Fibroblast of skin of abdomen (primary cell): ENCODE measurements at regions not wholly inside any gene's neighbourhood (a gene's known extent, or its start where the extent isn't known, plus 50 kb on each side); places are given as distances from the start of the nearest gene placed in this dataset.

Experiments used
- DNase-seq: peaks from one replicate; pipeline ENCODE4 v3.0.0-alpha.2; 2013

DNA sequence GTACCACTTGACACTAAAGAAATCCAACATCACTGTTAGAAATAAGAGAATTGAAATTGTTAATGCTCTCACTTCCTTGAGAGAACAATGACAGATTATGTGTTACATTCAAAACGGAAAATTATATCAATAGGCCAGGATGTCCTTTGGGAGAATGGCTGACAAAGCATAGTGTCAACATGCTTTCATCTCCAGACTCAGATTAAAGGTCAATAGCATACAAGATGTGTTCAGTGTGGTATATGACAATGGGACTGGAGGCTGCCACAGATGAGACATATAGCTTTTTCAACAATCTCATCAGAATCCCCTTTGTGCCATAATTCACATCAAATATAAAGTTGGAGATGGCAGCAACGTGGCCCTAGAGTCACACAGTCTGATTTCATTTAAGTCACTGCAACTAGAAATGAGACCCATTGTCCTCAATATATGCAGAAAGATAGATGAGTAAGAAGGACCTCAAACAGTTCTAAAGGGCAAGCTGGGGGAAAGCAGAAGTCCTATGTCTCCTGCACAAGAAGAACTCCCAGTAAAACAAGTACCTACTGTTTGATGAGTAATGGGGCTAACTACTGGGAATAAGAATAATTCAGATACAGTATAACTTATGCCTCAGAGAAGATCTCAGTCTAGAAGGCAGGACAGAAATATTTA is 327.9 kb downstream of the TTLL7 start:
- DNase-seq, result no peak

GRCh38 chr1:83641796-83642443 is 357.0 kb downstream of the TTLL7 start:
- DNase-seq, result peak; percentile 49

- peak; percentile 63 for DNase-seq
Observed at GRCh38 chr1:83641206-83641658, 357.7 kb downstream of the TTLL7 start.

- DNase-seq, result no peak
Observed at GRCh38 chr1:83639785-83640184, 359.1 kb downstream of the TTLL7 start.

- no peak for DNase-seq
Observed at GRCh38 chr1:83637586-83637985, 361.3 kb downstream of the TTLL7 start.

- peak; percentile 15 for DNase-seq
Observed at GRCh38 chr1:83637009-83637408, 361.9 kb downstream of the TTLL7 start.

GRCh38 chr1:83632906-83633305 is 366.0 kb downstream of the TTLL7 start:
- DNase-seq, result no peak

GRCh38 chr1:83631851-83632250 is 367.1 kb downstream of the TTLL7 start:
- no peak for DNase-seq

- DNase-seq, result no peak
Observed at GRCh38 chr1:83627045-83627444, 371.9 kb downstream of the TTLL7 start.

GRCh38 chr1:83626603-83627002 is 372.3 kb downstream of the TTLL7 start:
- no peak for DNase-seq

GRCh38 chr1:83625646-83626045 is 373.3 kb downstream of the TTLL7 start:
- DNase-seq, result peak; percentile 52

DNA sequence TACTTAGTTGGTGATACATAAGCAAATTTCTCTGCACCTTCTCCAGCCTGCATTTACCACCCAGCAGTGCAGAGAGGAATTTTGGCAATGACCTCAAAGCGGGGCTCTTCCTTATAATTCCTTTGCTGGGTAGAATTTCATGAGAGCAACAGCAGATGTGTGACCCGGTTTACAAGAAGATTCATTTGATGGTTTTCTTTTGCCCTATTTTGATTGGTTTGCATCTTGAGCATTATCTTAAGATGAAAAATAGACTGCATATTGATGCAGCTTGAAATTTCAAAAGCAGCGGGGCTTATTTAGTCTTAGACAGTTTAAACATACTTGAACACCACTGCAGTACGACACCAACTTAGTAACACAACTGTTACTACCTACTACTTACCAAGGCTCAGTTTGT is 378.9 kb downstream of the TTLL7 start:
- DNase-seq, result peak; percentile 38

- peak; percentile 91 for DNase-seq
Observed at GRCh38 chr1:83619170-83619896, 379.6 kb downstream of the TTLL7 start.

DNA sequence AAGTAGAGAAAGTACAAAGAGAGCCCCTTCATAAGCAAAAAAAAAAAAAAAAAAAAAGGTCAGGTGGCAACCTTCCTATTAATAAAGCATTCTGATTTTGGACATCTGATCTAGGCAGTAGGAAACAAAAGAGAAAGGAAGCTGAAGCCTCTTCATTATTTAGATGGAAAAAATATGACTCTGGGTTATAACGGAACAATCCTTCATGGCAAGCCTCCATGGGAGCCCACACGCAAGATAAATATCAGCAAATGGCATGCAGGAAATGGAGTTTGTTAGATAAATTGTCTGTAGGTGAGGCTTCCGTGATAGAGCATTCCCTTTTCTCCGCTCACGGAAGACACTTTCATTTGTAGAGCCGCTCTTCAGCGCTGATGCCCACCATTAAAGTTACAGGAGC is 381.0 kb downstream of the TTLL7 start:
- DNase-seq, result no peak

DNA sequence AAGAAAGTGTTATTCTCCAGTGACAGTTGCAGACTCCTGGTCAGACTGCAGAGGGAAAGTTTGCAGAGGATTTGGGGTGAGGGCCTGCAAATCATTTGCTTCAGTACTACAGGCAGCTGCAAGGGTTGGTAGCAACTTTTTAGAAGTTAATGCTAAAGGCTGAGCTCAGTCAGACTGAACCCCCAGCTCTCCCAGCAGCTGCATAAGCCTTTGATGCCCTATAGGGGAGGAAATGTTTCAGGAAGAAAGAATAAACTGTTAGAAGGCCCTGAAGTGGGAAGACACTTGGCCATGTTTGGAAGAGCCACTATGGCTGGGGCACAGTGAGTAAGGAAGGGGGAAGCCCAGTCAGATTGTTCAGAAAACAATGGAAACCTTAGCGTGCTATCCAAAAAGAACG is 383.6 kb downstream of the TTLL7 start:
- DNase-seq, result no peak

GRCh38 chr1:83606416-83606955 is 392.4 kb downstream of the TTLL7 start:
- DNase-seq, result no peak

GRCh38 chr1:83596331-83596730 is 402.6 kb downstream of the TTLL7 start:
- DNase-seq, result peak; percentile 39

GRCh38 chr1:83593073-83593472 is 405.9 kb downstream of the TTLL7 start:
- DNase-seq, result peak; percentile 10

- no peak for DNase-seq
Observed at GRCh38 chr1:83588140-83588539, 410.8 kb downstream of the TTLL7 start.

- DNase-seq, result peak; percentile 28
Observed at GRCh38 chr1:83583351-83584014, 415.4 kb downstream of the TTLL7 start.

GRCh38 chr1:83581747-83582146 is 417.2 kb downstream of the TTLL7 start:
- DNase-seq, result no peak

GRCh38 chr1:83574791-83575190 is 424.1 kb downstream of the TTLL7 start:
- DNase-seq, result no peak

GRCh38 chr1:83573776-83574175 is 425.2 kb downstream of the TTLL7 start:
- DNase-seq, result no peak
